K562 (cell line): ENCODE measurements at regions not wholly inside any gene's neighbourhood (a gene's known extent, or its start where the extent isn't known, plus 50 kb on each side); places are given as distances from the start of the nearest gene placed in this dataset.

ENCODE experiments used
- FOSL1 ChIP-seq: fragments of 200-800 bp; sonication (Bioruptor generic); conservative IDR thresholded peaks from 2 replicates; pipeline ENCODE4 v1.6.1; 2016; ENCODE audit warnings: missing genetic modification characterization, missing compliant biosample characterization
- SRSF7 ChIP-seq: fragments of 200-400 bp; formaldehyde crosslinking; optimal IDR thresholded peaks from 2 replicates; pipeline ENCODE3; 2017; ENCODE audit warnings: mild to moderate bottlenecking, low read depth, low read length
- ZKSCAN8 ChIP-seq: fragments of 200-800 bp; sonication (Bioruptor generic); IDR thresholded peaks from 2 replicates; pipeline ENCODE4 v1.6.1; 2016; ENCODE audit warnings: missing genetic modification characterization, missing compliant biosample characterization
- TF ChIP-seq, protein P1 (sequence below): sonication (generic); formaldehyde crosslinking; IDR thresholded peaks from 2 replicates; pipeline ENCODE4 v1.8.0; 2022; ENCODE audit warnings: mild to moderate bottlenecking, missing genetic modification reagents

DNA sequence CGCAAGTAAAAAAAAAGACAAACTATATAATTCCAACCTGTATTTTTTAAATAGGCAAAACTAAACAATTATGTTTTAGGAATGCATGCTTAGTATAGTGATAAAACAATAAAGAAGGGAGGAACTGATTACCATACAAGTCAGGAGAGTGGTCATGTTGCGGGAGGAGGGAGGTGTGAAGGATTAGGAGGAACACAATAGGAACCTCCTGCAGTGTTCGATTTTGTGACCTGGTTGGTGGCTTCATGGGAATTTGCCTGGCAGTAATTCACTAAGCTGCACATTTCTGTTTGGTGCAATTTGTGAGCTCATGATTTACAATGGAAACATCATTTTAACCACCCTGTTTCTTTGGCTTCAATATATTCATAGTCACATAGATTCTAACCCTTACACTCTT, 78.3 kb downstream of the TPRA1 start:
- TF ChIP-seq ZKSCAN8 (CRISPR knock-in tag), result no peak
- TF ChIP-seq, protein P1, sequence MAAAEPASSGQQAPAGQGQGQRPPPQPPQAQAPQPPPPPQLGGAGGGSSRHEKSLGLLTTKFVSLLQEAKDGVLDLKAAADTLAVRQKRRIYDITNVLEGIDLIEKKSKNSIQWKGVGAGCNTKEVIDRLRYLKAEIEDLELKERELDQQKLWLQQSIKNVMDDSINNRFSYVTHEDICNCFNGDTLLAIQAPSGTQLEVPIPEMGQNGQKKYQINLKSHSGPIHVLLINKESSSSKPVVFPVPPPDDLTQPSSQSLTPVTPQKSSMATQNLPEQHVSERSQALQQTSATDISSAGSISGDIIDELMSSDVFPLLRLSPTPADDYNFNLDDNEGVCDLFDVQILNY (CRISPR knock-in tag), result no peak
- no peak for TF ChIP-seq FOSL1 (tag)
- TF ChIP-seq SRSF7, result no peak
